OCI-M1 (cell line): ENCODE measurements at regions not wholly inside any gene's neighbourhood (a gene's known extent, or its start where the extent isn't known, plus 50 kb on each side); places are given as distances from the start of the nearest gene placed in this dataset.
A peak's percentile ranks its signal among the peaks of the same experiment; 100 is the strongest.
"Not testable (repeated sequence)": the region's sequence is repeated elsewhere in the genome, so short reads cannot be mapped to it uniquely, and the experiment has no call there.

Source experiments
- DNase-seq: peaks from one replicate; lab custom pipeline; 2025; lab: John Stamatoyannopoulos, UW

- no peak for DNase-seq
Measured at GRCh38 chr5:105197531-105197930, 1634.9 kb upstream of the NUDT12 start.

GRCh38 chr5:105195765-105196164, 1633.2 kb upstream of the NUDT12 start:
- DNase-seq, result no peak

- no peak for DNase-seq
Measured at GRCh38 chr5:105172918-105173317, 1610.3 kb upstream of the NUDT12 start.

- DNase-seq, result no peak
Measured at GRCh38 chr5:105168806-105169205, 1606.2 kb upstream of the NUDT12 start.

GRCh38 chr5:105167092-105167491, 1604.5 kb upstream of the NUDT12 start:
- DNase-seq, result no peak

- no peak for DNase-seq
Measured at GRCh38 chr5:105163547-105163946, 1601.0 kb upstream of the NUDT12 start.

GRCh38 chr5:105162557-105162956, 1600.0 kb upstream of the NUDT12 start:
- DNase-seq, result not testable (repeated sequence)

GRCh38 chr5:105158526-105158925, 1595.9 kb upstream of the NUDT12 start:
- no peak for DNase-seq

- DNase-seq, result no peak
Measured at GRCh38 chr5:105150323-105150722, 1587.7 kb upstream of the NUDT12 start.

GRCh38 chr5:105146867-105147266, 1584.3 kb upstream of the NUDT12 start:
- DNase-seq, result no peak

GRCh38 chr5:105145152-105145551, 1582.6 kb upstream of the NUDT12 start:
- DNase-seq, result no peak

- no peak for DNase-seq
Measured at GRCh38 chr5:105134328-105134727, 1571.7 kb upstream of the NUDT12 start.

- no peak for DNase-seq
Measured at GRCh38 chr5:105133087-105133486, 1570.5 kb upstream of the NUDT12 start.

- no peak for DNase-seq
Measured at GRCh38 chr5:105132581-105132980, 1570.0 kb upstream of the NUDT12 start.

- DNase-seq, result no peak
Measured at GRCh38 chr5:105131045-105131444, 1568.5 kb upstream of the NUDT12 start.

GRCh38 chr5:105101577-105101976, 1539.0 kb upstream of the NUDT12 start:
- peak; percentile 11 for DNase-seq

GRCh38 chr5:105088961-105089360, 1526.4 kb upstream of the NUDT12 start:
- peak; percentile 14 for DNase-seq

GRCh38 chr5:105088102-105088501, 1525.5 kb upstream of the NUDT12 start:
- DNase-seq, result no peak

GRCh38 chr5:105057893-105058292, 1495.3 kb upstream of the NUDT12 start:
- DNase-seq, result no peak

GRCh38 chr5:105057001-105057436, 1494.4 kb upstream of the NUDT12 start:
- DNase-seq, result no peak

- DNase-seq, result no peak
Measured at GRCh38 chr5:105054406-105054805, 1491.8 kb upstream of the NUDT12 start.

GRCh38 chr5:105042623-105043022, 1480.0 kb upstream of the NUDT12 start:
- DNase-seq, result no peak

- DNase-seq, result peak; percentile 21
Measured at GRCh38 chr5:105036814-105037213, 1474.2 kb upstream of the NUDT12 start.

- DNase-seq, result peak; percentile 86
Measured at GRCh38 chr5:105034401-105034763, 1471.8 kb upstream of the NUDT12 start.
